ENCODE measurements at regions not wholly inside any gene's neighbourhood (a gene's known extent, or its start where the extent isn't known, plus 50 kb on each side); places are given as distances from the start of the nearest gene placed in this dataset.

DNA sequence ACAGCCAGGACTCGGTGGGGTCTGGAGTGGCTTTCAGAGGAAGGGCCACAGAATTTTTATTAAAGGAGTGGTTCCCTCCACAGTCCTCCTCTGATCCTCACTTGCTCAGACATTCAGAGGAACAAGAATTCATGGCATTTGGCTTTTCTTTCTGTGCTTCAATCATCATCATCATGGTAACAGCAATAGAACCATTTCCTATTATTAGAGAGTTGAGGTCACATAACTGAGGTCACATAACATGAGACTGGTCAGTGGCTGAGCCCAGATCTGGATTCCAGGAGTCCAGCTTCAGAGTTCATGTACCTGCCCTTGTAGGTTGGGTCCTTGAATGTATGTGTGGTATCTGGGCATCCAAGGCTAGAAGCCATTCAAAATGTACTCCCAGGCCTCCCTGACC, 177.3 kb upstream of the GRB10 start:
- Histone ChIP-seq H3K4me3 (replicated peaks; ENCODE audit: insufficient read depth, low read length) (no peak overlapping the region), H3K27me3 (ENCODE audit: insufficient read depth, poor library complexity, severe bottlenecking) (no peaks in the 10 kb centered on the region), H3K27ac (replicated peaks) (no peak overlapping the region)
- no peak for DNase-seq (ENCODE audit: low read depth in 1 of 2, low spot score in 1 of 2)
- TF ChIP-seq, protein P1, sequence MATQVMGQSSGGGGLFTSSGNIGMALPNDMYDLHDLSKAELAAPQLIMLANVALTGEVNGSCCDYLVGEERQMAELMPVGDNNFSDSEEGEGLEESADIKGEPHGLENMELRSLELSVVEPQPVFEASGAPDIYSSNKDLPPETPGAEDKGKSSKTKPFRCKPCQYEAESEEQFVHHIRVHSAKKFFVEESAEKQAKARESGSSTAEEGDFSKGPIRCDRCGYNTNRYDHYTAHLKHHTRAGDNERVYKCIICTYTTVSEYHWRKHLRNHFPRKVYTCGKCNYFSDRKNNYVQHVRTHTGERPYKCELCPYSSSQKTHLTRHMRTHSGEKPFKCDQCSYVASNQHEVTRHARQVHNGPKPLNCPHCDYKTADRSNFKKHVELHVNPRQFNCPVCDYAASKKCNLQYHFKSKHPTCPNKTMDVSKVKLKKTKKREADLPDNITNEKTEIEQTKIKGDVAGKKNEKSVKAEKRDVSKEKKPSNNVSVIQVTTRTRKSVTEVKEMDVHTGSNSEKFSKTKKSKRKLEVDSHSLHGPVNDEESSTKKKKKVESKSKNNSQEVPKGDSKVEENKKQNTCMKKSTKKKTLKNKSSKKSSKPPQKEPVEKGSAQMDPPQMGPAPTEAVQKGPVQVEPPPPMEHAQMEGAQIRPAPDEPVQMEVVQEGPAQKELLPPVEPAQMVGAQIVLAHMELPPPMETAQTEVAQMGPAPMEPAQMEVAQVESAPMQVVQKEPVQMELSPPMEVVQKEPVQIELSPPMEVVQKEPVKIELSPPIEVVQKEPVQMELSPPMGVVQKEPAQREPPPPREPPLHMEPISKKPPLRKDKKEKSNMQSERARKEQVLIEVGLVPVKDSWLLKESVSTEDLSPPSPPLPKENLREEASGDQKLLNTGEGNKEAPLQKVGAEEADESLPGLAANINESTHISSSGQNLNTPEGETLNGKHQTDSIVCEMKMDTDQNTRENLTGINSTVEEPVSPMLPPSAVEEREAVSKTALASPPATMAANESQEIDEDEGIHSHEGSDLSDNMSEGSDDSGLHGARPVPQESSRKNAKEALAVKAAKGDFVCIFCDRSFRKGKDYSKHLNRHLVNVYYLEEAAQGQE (IDR thresholded peaks at IDR 0.05; ENCODE audit: insufficient replicate concordance, low read depth) = no peak
- TF ChIP-seq, protein P2, sequence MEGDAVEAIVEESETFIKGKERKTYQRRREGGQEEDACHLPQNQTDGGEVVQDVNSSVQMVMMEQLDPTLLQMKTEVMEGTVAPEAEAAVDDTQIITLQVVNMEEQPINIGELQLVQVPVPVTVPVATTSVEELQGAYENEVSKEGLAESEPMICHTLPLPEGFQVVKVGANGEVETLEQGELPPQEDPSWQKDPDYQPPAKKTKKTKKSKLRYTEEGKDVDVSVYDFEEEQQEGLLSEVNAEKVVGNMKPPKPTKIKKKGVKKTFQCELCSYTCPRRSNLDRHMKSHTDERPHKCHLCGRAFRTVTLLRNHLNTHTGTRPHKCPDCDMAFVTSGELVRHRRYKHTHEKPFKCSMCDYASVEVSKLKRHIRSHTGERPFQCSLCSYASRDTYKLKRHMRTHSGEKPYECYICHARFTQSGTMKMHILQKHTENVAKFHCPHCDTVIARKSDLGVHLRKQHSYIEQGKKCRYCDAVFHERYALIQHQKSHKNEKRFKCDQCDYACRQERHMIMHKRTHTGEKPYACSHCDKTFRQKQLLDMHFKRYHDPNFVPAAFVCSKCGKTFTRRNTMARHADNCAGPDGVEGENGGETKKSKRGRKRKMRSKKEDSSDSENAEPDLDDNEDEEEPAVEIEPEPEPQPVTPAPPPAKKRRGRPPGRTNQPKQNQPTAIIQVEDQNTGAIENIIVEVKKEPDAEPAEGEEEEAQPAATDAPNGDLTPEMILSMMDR (IDR thresholded peaks at IDR 0.05; ENCODE audit: insufficient read depth, low read length) = no peak
- no peak for TF ChIP-seq SPI1 (IDR thresholded peaks at IDR 0.05; ENCODE audit: borderline replicate concordance, low read depth)
- TF ChIP-seq POLR2AphosphoS5 (IDR thresholded peaks at IDR 0.05; ENCODE audit: low read depth) = no peak
- TF ChIP-seq GABPA (IDR thresholded peaks at IDR 0.05; ENCODE audit: low read depth) = no peak

DNA sequence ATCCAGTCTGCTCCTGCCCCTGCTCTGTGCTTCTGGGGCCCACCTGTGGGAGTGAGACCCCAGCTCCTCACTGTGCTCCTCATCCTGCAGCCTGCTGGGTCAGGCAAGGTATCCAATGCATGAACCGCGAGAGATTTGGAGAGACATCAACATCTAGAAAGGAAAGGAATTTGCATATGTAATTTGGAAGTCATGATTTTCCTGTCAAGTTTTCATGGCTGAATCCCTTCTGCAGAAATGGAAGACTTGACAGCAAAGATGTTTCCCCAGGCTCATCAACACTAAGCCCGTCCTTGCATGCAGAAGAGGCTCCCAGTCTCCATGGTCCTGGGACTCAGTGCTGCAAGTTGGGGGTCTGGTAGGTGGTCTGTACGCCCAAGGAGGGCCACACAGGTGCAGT, 176.9 kb upstream of the GRB10 start:
- TF ChIP-seq, protein P1 (IDR thresholded peaks at IDR 0.05; ENCODE audit: insufficient replicate concordance, low read depth) = no peak
- TF ChIP-seq GABPA (IDR thresholded peaks at IDR 0.05; ENCODE audit: low read depth) (no peak), POLR2AphosphoS5 (IDR thresholded peaks at IDR 0.05; ENCODE audit: low read depth) (no peak), SPI1 (IDR thresholded peaks at IDR 0.05; ENCODE audit: borderline replicate concordance, low read depth) (no peak)
- TF ChIP-seq, protein P2 (IDR thresholded peaks at IDR 0.05; ENCODE audit: insufficient read depth, low read length) = no peak
- Histone ChIP-seq H3K4me3 (replicated peaks; ENCODE audit: insufficient read depth, low read length) (no peak overlapping the region), H3K27me3 (ENCODE audit: insufficient read depth, poor library complexity, severe bottlenecking) (no peaks in the 10 kb centered on the region), H3K27ac (replicated peaks) (no peak overlapping the region)
- DNase-seq (ENCODE audit: low read depth in 1 of 2, low spot score in 1 of 2) = no peak

DNA sequence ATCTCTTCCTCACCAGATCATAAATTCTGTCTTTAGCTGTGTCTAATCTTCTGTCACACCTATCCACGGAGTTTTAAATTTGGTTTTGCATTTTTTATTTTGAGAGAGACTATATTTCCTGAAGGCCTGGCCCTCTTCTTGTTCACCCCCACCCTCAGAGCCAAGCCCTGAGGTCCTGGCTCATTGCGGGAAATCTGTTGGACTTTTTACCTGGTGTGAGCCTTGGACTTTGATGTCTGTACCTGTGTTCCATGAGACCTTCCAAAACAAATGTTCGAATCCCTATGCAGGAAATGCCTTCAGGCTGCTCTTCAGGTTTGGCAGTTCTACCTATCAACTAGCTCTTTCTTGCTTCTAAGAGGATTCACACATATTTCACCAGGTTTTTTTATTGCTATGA, 175.2 kb upstream of the GRB10 start:
- TF ChIP-seq SPI1 (IDR thresholded peaks at IDR 0.05; ENCODE audit: borderline replicate concordance, low read depth) (no peak), GABPA (IDR thresholded peaks at IDR 0.05; ENCODE audit: low read depth) (no peak), POLR2AphosphoS5 (IDR thresholded peaks at IDR 0.05; ENCODE audit: low read depth) (no peak)
- TF ChIP-seq, protein P2 (IDR thresholded peaks at IDR 0.05; ENCODE audit: insufficient read depth, low read length) = no peak
- TF ChIP-seq, protein P1 (IDR thresholded peaks at IDR 0.05; ENCODE audit: insufficient replicate concordance, low read depth) = no peak
- Histone ChIP-seq H3K27me3 (ENCODE audit: insufficient read depth, poor library complexity, severe bottlenecking) (no peaks in the 10 kb centered on the region), H3K27ac (replicated peaks) (no peak overlapping the region), H3K4me3 (replicated peaks; ENCODE audit: insufficient read depth, low read length) (no peak overlapping the region)
- no peak for DNase-seq (ENCODE audit: low read depth in 1 of 2, low spot score in 1 of 2)
